HUES48 (cell line): ENCODE measurements at regions not wholly inside any gene's neighbourhood (a gene's known extent, or its start where the extent isn't known, plus 50 kb on each side); places are given as distances from the start of the nearest gene placed in this dataset.
"Not testable (repeated sequence)": the region's sequence is repeated elsewhere in the genome, so short reads cannot be mapped to it uniquely, and the experiment has no call there.

Source experiments
- H3K27ac ChIP-seq: one replicate; pipeline ENCODE4 v1.7.0; 2013; ENCODE audit warnings: low read depth, low read length, inconsistent platforms
- H3K27me3 ChIP-seq: 2 replicates; pipeline ENCODE4 v1.6.1; 2013; ENCODE audit warnings: mild to moderate bottlenecking, low read length; ENCODE audit not compliant: control insufficient read depth, insufficient read depth
- H3K36me3 ChIP-seq: 2 replicates; pipeline ENCODE4 v1.6.1; 2013; ENCODE audit warnings: low read length; ENCODE audit not compliant: control insufficient read depth, insufficient read depth
- H3K4me1 ChIP-seq: 2 replicates; pipeline ENCODE4 v1.6.1; 2013; ENCODE audit warnings: mild to moderate bottlenecking, low read length; ENCODE audit not compliant: control insufficient read depth, insufficient read depth
- H3K4me3 ChIP-seq: 2 replicates; pipeline ENCODE4 v1.5.1; 2013; ENCODE audit warnings: mild to moderate bottlenecking, low read depth, low read length
- H3K9ac ChIP-seq: 2 replicates; pipeline ENCODE4 v1.6.1; 2013; ENCODE audit warnings: mild to moderate bottlenecking, low read depth, low read length, moderate library complexity
- H3K9me3 ChIP-seq: 2 replicates; pipeline ENCODE4 v1.6.1; 2013; ENCODE audit warnings: low read length; ENCODE audit not compliant: control insufficient read depth, insufficient read depth

DNA sequence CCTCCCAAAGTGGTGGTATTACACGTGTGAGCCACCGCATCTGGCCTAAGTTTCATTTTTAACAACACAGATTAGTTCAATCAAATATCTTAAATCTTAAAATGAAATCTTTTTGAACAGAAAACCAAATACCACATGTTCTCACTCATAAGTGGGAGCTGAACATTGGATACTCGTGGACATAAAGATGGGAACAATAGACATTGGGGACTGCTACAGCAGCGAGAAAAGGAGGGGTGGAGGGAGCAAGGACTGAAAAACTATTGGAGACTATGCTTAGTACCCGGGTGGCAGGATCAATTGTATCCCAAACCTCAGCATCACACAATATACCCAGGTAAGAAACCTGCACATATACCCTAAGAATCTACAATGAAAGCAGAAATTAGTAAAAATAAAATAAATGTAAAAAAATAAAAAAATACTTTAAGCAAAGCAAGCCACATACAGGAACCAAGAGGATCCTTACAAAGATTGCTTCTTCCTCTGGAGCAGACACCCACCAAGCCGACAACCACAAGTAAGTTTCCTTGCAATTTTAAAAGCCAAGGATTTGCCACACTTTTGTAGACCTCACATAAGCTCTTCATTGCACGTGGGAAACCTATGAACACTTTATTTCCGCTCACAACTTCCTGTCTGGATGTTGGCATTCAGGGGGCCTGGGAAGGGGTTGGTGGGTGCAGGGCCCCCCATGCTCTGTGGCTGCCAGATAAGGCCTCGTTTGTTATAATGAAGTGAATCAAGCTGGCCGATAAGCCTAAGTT is 147.9 kb downstream of the MYCN start:
- Histone ChIP-seq H3K9ac (no peak overlapping the region), H3K4me1 (no peaks in the 10 kb centered on the region), H3K4me3 (no peak overlapping the region), H3K9me3 (no peaks in the 10 kb centered on the region), H3K36me3 (no peaks in the 10 kb centered on the region), H3K27me3 (no peaks in the 10 kb centered on the region), H3K27ac (no peak overlapping the region)

DNA sequence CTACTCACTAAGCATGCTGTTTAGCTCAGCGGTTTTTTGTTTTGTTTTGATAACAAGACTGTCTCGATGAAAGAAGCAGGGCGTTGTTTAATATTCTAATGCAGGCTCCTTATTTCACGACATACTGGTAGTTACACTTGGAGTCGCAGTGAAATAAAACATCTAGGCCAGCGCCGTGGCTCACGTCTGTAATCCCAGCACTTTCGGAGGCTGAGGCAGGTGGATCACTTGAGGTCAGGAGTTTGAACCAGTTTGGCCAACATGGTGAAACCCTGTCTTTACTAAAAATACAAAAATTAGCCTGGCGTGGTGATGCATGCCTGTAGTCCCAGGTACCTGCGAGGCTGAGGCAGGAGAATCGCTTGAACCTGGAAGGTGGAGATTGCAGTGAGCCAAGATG is 145.8 kb downstream of the MYCN start:
- H3K4me1 ChIP-seq, H3K9me3 ChIP-seq, H3K27me3 ChIP-seq, H3K27ac ChIP-seq, H3K9ac ChIP-seq, H3K36me3 ChIP-seq, H3K4me3 ChIP-seq: not testable (repeated sequence)

DNA sequence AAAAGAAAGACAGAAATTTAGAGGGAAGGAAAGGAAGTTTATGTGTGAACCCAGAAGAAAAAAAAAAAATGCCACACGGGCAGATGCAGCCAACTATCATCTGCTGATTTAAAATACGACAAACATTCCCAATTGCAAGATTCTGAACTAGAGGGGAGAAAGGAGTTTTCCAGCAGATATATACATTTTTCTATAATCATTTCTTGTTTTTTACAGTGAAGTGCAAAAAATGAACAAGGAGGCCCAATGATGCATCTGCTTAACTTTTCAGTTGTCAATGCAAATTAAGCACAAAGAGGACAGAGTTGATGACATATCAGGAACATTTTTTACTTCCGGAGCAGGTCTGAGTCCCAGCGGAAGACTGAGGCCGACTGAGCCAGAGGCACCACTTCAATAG is 144.7 kb downstream of the MYCN start:
- H3K9me3 ChIP-seq, result no peaks in the 10 kb centered on the region
- H3K27ac ChIP-seq, result no peak overlapping the region
- no peaks in the 10 kb centered on the region for H3K36me3 ChIP-seq
- H3K4me3 ChIP-seq, result no peak overlapping the region
- 0 out of 2 replicates have a peak, but pooled peaks cover 3% of the 10 kb centered on the region for H3K4me1 ChIP-seq
- no peak overlapping the region for H3K9ac ChIP-seq
- no peaks in the 10 kb centered on the region for H3K27me3 ChIP-seq

DNA sequence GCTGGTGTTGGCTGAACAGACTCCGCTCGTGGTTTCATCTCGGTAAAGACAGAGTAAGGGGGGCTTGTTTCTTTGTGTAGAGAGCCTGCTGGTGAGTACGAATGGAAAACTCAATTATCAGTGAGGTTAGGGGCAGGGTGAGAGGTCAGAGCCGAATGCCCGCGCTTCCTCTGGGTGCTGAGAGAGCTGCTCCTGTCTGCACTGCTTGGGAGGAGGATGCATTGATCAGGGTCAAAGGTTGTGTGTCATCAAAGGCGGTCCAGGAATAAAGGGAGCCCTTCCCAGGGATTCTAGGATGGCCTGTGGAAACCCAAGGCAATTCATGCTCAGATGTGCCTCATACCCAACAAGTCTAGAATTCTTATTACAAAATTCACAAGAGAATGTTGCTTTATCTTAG is 143.9 kb downstream of the MYCN start:
- Histone ChIP-seq H3K9me3 (no peaks in the 10 kb centered on the region), H3K27me3 (no peaks in the 10 kb centered on the region), H3K27ac (no peak overlapping the region), H3K9ac (no peak overlapping the region), H3K4me3 (no peak overlapping the region), H3K36me3 (no peaks in the 10 kb centered on the region), H3K4me1 (0 out of 2 replicates have a peak, but pooled peaks cover 3% of the 10 kb centered on the region)

DNA sequence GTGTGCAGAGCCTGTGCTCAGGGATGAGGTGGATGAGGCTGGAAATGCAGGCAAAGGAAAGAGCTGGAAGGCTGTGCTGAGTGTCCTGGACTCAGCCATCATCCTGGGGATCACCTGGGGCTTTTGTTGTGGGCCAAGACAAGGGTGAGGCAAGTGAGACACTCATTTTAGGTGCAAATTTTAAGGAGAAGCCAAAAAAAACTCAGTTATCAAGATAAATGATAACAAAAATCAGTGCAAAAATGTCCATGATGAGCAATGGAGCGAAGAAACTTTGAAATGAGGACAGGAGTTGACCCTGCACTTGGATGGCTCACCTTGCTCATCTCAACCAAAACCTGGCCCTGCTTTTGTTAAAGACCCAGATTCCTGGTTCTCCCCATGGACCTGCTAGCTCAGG is 141.9 kb downstream of the MYCN start:
- no peak overlapping the region for H3K9ac ChIP-seq
- no peaks in the 10 kb centered on the region for H3K27me3 ChIP-seq
- H3K4me3 ChIP-seq, result no peak overlapping the region
- H3K9me3 ChIP-seq, result no peaks in the 10 kb centered on the region
- H3K27ac ChIP-seq, result no peak overlapping the region
- H3K36me3 ChIP-seq, result no peaks in the 10 kb centered on the region
- H3K4me1 ChIP-seq, result 0 out of 2 replicates have a peak, but pooled peaks cover 3% of the 10 kb centered on the region

DNA sequence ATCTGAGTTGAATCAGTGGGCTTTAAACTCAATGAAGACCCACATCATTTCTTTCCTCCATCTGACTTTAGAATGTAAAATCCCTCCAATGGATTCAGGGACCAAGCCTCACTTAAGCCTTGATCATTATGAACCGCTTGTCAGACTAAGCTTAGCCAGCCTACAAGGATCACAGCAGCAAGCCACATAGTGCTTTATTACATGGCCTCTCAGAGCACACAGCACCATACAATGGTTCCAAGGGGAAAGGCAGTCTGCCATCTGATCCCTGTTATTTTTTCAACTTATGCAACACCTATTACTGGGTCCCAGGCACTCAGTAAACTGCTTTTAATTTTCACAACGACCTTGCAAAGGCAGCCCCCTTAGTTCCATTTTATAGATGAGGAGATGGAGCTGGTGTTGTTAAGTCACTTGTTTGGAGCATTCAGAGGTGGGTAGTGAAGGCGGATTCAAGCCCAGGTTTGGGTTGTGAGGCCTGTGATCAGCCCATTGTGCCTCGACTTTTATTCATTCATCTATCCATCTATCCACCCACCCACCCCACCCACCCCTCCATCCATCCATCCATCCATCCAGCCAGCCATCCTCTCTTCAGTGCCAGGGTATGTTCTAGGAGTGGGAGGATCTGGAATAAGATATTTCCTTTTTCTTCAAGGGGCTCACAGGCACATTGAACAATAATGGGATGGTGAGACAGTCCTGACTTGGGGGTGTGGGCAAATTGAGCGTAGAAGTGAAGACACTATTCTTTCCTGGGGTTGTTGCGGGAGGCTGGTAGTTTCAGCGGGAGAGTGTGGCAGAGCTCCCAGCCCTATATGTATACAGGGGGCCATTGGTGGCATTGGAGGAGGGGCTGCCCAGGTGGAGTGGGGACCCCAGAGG is 141.2 kb downstream of the MYCN start:
- H3K9me3 ChIP-seq, result no peaks in the 10 kb centered on the region
- no peak overlapping the region for H3K27ac ChIP-seq
- H3K4me3 ChIP-seq, result no peak overlapping the region
- no peaks in the 10 kb centered on the region for H3K27me3 ChIP-seq
- H3K36me3 ChIP-seq, result no peaks in the 10 kb centered on the region
- H3K9ac ChIP-seq, result no peak overlapping the region
- 0 out of 2 replicates have a peak, but pooled peaks cover 3% of the 10 kb centered on the region for H3K4me1 ChIP-seq

DNA sequence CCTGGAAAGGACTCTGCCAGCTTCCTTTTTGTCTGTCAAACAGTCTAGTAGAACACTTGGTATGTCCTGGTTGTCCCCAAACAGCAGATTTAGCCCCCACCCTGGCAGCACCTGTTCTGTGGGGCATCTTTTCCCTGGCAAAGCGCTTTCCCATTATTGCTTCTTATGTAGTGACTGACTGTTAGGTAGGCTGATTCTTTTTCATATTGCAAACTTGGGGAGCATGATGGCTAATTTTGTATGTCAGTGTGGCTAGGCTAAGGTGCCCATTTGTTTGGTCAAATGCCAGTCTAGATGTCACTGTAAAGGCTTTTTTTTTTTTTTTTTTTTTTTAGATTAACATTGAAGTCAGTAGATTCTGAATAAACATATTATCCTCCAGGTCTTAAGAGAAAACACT is 140.2 kb downstream of the MYCN start:
- Histone ChIP-seq H3K36me3 (no peaks in the 10 kb centered on the region), H3K27ac (no peak overlapping the region), H3K4me1 (0 out of 2 replicates have a peak, but pooled peaks cover 3% of the 10 kb centered on the region), H3K9ac (no peak overlapping the region), H3K9me3 (no peaks in the 10 kb centered on the region), H3K27me3 (no peaks in the 10 kb centered on the region), H3K4me3 (no peak overlapping the region)

DNA sequence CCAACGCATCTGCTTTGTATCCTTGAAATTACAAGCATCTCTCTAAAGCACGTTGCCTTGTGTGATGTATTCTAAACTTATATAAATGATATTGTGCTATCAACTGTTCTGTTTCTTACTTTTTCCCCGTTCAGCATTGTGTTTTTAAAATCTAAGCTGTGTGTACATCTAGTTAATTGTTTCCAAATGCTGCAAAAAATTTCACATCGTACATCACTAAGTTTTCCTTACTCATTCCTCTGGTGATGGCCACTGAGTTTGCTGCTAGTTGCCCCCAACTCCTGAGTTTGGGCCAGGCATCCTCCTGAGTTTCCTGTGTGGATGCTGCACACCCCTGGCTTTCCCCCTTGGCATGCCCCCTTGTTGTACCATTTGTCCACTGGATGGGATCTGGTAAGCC is 139.7 kb downstream of the MYCN start:
- Histone ChIP-seq H3K4me3 (no peak overlapping the region), H3K27ac (no peak overlapping the region), H3K9me3 (no peaks in the 10 kb centered on the region), H3K36me3 (no peaks in the 10 kb centered on the region), H3K9ac (no peak overlapping the region), H3K27me3 (no peaks in the 10 kb centered on the region), H3K4me1 (0 out of 2 replicates have a peak, but pooled peaks cover 3% of the 10 kb centered on the region)

DNA sequence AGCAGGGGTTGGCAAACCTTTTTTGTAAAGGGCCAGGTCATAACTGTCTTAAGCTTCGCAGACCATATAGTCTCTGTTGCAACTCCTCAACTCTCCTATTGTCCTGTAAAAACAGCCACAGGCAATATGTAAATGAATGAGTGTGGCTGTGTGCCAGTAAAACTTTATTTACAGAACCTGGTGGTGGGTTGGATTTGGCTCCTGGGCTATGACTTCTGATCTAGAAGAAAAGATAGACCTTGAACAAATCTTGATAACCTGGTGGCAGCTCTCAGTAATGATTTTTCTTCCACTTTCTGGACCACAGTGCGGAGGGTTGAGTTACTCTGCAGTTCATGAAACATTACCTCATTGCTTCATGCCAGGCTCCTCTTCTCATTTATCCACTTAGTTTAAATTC is 139.3 kb downstream of the MYCN start:
- Histone ChIP-seq H3K9ac (no peak overlapping the region), H3K4me3 (no peak overlapping the region), H3K36me3 (no peaks in the 10 kb centered on the region), H3K27ac (no peak overlapping the region), H3K4me1 (0 out of 2 replicates have a peak, but pooled peaks cover 3% of the 10 kb centered on the region), H3K27me3 (no peaks in the 10 kb centered on the region), H3K9me3 (no peaks in the 10 kb centered on the region)

DNA sequence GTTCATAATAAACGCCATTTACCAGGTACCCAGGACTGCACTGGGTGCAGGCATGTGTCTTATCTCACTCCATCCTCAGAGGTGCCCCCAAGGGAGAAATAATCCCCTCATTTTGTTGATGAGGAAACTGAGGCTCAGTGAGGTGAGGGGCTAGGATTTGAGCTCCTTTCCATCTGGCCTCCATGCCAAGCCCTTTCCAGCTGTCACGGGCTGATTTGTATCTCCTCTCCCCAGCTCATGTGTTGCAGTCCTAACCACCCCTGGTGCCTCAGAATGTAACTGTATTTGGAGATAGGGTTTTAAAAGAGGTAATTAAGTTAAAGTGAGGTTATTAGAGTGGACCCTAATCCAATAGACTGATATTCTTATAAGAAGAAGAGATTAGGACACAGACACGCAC is 137.3 kb downstream of the MYCN start:
- Histone ChIP-seq H3K36me3 (no peaks in the 10 kb centered on the region), H3K9ac (no peak overlapping the region), H3K4me3 (no peak overlapping the region), H3K27me3 (no peaks in the 10 kb centered on the region), H3K27ac (no peak overlapping the region), H3K4me1 (0 out of 2 replicates have a peak, but pooled peaks cover 3% of the 10 kb centered on the region), H3K9me3 (no peaks in the 10 kb centered on the region)

DNA sequence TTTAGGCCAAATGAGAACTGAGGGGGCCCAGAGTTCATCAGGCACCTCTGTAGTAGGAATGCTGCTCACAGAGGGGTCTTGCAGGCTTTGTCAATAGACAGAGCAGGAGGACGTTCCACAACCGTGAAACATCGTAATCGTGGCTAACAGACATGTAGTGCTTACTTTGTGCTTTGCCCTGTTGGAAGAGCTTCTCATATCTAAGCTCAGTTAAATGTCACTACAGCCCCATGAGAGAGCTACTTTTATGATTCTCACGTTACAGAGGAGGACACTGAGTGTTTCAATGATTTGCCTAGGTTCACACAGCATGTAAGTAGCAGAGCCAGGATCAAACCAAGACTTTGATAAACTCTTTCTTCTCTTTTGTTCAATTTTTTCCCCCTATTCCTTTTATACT is 136.6 kb downstream of the MYCN start:
- no peaks in the 10 kb centered on the region for H3K36me3 ChIP-seq

More for the DNA sequence above, 136.6 kb downstream of the MYCN start:
- Histone ChIP-seq H3K9me3 (no peaks in the 10 kb centered on the region), H3K4me1 (0 out of 2 replicates have a peak, but pooled peaks cover 3% of the 10 kb centered on the region), H3K27me3 (no peaks in the 10 kb centered on the region), H3K4me3 (no peak overlapping the region), H3K27ac (no peak overlapping the region), H3K9ac (no peak overlapping the region)
